Activated CD4-positive, alpha-beta T cell treated with anti-CD3 and anti-CD28 coated beads for 48 hours (primary cell): ENCODE measurements at regions not wholly inside any gene's neighbourhood (a gene's known extent, or its start where the extent isn't known, plus 50 kb on each side); places are given as distances from the start of the nearest gene placed in this dataset.

Experiments used
- DNase-seq: peaks from one replicate; pipeline ENCODE4 v3.0.0-alpha.2; 2020

DNA sequence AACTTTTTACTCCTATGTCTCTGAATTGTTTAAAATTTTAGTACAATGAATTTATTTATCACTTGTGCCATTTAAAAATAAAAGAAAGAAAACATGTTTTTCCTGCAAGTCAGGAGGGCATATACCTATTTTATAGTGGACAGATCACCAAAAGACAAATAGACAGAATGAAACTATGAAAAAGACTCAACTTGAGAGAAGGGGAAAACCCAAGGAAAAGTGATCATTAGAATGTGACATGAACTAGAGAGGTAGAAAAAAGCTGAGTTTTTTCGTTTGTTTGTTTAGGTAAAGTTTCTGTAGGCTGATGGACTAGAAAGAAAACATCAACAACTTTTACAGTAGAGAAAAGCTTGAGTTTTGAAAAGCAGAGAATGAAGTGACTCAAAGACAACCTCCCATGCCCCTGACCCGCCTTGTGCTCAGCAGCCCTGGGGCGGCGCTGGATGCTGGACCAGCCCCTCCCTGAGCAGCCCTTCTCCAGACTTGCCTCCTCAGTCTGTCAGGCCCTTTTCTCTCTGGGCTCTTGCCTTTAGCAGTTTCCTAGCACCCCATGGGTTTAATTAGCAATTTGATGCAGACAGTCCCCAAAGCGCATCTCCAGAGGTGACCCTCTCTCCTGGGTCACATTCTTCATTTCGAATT lies 95.1 kb upstream of the ARID2 start:
- DNase-seq, result no peak

GRCh38 chr12:45637242-45637641 lies 92.3 kb upstream of the ARID2 start:
- no peak for DNase-seq

- no peak for DNase-seq
These were observed 91.8 kb upstream of the ARID2 start for GRCh38 chr12:45637706-45638105.

- no peak for DNase-seq
These were observed 91.1 kb upstream of the ARID2 start for GRCh38 chr12:45638386-45638785.

DNA sequence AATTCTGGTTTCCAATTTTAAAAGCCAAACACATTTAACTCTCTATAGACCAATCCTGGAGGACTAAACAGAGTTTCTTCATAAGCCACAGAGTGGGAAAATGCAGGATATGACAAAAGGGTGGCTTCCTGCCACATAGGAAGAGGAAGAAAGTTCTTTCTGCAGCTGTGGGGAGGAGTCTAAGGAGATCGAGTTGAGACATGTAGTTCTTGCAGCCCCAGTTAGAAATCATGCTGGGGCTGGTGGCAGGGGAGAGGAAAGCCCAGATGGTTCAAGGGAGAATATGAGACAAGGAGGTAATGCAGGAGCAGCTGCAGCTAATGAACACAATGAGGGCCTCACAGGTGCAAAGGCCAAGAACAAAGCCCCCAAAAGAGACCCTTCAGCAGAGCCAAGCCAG lies 85.0 kb upstream of the ARID2 start:
- no peak for DNase-seq

- no peak for DNase-seq
These were observed 82.5 kb upstream of the ARID2 start for GRCh38 chr12:45646851-45647581.

DNA sequence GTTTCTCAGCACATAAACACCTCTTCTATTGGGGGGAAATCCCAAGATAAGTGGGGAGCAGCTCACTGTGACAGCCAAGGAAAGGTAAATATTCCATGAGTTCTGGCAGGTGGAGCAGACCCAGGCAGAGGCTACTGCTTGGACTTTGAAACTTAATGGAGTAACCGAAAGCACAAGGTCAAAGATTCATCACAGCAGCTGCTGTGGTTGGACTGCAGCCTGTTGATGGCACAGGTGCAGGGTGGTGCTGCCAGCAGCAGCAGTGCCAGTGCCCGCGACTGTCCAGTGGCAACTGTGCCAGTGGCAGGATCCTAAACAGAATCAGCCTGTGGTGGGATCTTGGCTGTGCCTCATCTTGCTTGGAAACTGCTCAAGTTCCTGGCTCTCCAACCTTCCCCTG lies 81.4 kb upstream of the ARID2 start:
- no peak for DNase-seq

DNA sequence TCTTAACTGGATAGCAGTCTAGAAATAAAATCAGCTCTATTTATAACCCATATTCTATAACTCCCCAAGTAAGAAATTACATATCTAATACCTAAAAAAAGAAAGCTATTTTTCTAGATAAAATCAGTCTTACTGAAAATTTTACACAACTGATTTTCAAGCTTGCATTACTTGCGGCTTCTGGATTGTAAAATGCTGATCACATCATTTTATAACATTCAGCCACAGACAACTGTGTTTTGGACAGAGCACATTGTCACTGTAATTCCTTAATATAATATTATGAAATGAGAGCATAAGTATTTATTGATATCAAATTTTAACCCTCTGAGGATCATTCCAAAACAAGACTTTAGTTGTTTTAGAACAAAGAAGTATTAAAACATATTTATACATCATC lies 78.5 kb upstream of the ARID2 start:
- no peak for DNase-seq

DNA sequence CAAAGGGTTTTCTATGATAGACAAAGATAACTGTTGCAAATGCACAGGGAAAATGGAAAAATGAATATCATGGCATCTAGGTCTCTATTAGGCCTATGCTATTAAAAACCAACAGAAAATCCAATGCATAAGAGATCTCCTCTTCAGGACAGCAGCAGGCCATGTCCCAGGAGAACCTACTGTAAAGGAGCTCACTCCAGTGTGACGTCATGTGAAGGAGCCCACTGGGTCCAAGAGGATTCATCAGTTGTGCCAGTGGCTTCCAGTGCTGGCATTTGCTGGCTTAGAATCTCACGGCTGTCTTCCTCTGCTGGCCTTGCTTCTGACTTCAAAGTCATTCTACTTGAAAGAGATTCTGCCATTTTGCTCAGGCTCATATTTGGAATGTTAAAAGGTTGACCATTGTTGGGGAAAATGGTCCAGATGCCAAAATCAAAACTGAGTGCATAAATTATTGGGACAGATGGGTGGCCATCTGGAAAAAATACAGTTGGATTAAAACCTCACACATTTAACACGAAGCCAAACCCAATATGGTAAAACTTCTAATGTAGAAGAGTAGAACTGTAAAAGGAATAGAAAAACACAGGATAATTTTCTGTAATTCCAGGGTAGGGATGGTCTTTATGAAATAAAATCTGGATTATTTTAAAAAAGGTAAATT lies 75.4 kb upstream of the ARID2 start:
- no peak for DNase-seq

- DNase-seq, result peak; percentile 46
These were observed 74.3 kb upstream of the ARID2 start for GRCh38 chr12:45655186-45655585.

- no peak for DNase-seq
These were observed 73.8 kb upstream of the ARID2 start for GRCh38 chr12:45655743-45656142.

DNA sequence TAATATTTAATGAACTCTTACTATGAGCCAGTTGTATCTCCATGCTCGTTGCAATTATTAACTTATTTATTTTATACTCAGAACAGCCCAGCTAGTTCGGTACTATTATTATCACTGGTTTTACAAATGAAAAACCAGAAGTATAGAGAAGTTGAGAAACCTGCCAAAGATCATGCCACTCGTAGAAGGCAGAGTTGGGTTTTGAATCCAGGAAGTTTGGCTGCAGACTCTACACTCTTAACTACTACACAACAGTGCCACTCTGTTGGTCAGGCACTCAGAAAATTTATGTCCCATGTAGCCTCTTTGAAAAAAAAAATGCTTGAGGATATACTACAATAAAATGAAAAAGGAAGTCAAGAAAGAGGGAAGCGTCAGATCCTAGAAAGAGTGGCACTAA lies 71.5 kb upstream of the ARID2 start:
- no peak for DNase-seq

DNA sequence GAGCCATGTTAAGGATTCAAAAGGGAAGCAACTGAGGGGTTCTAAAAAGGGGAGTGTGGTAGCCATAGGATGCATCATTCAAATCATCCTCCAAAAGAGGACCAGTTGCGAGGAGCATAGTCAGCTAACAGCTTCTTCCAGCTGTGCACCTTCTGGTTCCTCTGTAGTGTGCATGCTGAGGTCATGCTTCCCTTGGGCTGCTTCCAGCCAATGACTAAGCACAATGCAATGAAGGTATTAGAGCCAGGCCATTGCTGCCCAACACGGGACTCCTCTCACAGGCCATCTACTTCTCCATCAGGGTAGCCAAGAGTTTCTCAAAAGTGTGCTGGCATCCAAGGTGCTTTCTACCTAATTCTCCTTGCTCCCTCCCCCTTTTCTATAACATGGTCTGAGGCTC lies 69.2 kb upstream of the ARID2 start:
- no peak for DNase-seq

DNA sequence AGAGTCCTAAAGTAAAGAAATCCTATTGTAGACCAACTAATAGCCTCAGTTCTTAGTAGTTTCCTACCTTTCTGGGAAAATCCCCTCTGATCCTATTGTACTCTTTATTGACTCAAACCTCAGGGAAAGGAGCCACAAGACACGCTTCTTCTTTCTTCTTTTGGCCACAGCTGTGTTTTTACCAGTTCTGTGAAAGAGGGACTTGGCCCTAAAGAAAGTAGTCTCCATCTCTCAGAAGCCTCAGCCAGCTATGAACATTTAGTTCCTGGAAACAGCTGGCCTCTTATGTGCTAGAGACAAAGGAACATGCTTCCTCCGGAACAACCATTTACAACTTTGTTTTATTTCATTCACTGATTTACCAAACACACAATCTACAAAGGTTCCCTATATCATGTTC lies 66.1 kb upstream of the ARID2 start:
- no peak for DNase-seq

- DNase-seq, result no peak
These were observed 63.6 kb upstream of the ARID2 start for GRCh38 chr12:45665941-45666340.

- no peak for DNase-seq
These were observed 63.1 kb upstream of the ARID2 start for GRCh38 chr12:45666396-45666795.

- DNase-seq, result no peak
These were observed 62.7 kb upstream of the ARID2 start for GRCh38 chr12:45666816-45667215.

- no peak for DNase-seq
These were observed 61.7 kb upstream of the ARID2 start for GRCh38 chr12:45667761-45668160.

GRCh38 chr12:45668641-45669040 lies 60.9 kb upstream of the ARID2 start:
- DNase-seq, result no peak

DNA sequence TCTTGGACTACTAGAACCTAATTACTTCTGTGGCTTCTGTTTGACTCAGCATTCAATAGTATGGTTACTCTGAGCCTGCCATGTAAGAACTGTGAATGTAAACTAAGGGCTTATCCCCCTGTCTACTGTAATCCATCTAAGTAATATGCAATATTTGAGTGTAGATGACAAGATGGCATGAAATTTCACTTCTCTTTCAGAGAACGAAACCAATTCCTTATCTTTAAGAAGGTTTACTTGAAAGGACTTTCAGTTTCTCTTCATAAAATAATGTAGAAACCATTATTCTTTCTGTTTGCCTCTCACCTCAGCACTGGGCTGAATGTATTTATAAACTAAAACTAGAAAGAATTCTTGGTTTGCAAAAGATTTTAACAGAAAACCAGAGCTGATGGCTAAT lies 60.4 kb upstream of the ARID2 start:
- DNase-seq, result no peak

GRCh38 chr12:45669792-45670191 lies 59.7 kb upstream of the ARID2 start:
- DNase-seq, result no peak

GRCh38 chr12:45670346-45671065 lies 59.0 kb upstream of the ARID2 start:
- no peak for DNase-seq

GRCh38 chr12:45671254-45671653 lies 58.3 kb upstream of the ARID2 start:
- DNase-seq, result no peak
